GM21526 (cell line): ENCODE measurements at regions not wholly inside any gene's neighbourhood (a gene's known extent, or its start where the extent isn't known, plus 50 kb on each side); places are given as distances from the start of the nearest gene placed in this dataset.
"Not testable (repeated sequence)": the region's sequence is repeated elsewhere in the genome, so short reads cannot be mapped to it uniquely, and the experiment has no call there.

Source experiments
- ATAC-seq: cut with Tn5 transposase; IDR thresholded peaks from one replicate; pipeline ENCODE4 v1.9.1; 2021; ENCODE audit warnings: moderate library complexity; ENCODE audit not compliant: unreplicated experiment, low FRiP score

DNA sequence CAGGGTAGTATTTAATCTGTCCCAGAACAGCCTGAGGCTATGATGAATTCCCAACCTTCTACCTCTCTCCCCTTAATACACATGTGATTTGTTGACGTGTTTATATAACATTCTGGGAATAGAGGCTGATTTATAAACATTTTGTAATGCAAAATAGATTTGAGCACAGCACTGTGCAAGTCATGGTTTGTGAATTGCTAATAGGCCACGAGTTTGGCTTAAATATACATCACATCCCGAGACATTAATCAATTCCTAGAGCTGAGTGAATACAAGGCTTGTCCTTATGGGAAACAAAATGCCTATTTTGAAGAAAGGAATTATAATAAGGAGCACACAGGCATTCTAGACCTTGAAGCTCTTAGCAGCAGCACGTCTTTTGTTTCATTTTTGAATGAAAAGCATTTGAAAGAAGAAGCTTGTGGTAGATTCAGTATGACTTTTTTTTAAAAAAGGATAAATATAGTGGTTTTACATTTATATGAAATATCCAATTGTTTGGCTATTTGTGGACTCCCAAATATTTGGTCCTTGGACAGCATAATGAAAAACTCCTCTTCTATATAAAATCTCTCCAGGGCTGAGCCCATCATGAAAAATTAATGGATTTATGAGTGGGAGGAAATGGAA is 116.4 kb downstream of the SLC17A6 start:
- no peak for ATAC-seq

DNA sequence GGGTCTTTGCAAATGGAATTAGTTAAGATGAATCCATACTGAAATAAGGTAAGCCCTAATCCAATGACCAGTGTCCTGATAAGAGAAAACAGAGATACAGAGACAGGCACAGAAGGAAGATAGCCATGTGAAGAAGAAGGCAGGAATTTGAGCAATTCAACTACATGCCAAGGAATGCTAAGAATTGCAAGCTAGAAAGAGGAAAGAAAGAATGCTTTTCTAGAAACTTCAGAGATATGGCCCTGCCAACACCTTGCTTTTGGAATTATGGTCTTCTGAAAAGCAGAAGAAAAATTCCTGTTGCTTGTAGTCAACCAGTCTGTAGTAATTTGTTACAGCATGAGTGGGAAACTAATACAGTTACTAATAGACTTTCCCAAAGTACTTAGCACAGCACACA is 111.3 kb downstream of the SLC17A6 start:
- no peak for ATAC-seq

DNA sequence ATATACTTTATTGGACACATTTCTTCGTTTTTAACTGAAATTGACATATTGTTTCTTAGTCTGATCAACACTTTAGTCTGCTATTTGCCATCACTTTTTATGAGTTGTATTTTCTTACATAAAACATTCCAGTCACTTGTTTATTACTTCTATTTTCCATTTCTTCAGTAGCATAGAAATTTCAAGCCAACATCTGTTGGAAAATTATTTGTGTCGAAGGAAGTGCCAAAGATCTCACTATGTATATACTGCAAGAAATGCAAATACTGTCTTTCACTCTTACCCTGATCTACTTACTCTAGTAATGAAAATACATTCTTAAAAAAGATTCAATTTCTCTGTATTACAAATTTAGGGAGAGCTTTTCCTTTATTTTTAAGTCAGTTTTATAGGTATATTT is 105.9 kb downstream of the SLC17A6 start:
- ATAC-seq, result no peak

DNA sequence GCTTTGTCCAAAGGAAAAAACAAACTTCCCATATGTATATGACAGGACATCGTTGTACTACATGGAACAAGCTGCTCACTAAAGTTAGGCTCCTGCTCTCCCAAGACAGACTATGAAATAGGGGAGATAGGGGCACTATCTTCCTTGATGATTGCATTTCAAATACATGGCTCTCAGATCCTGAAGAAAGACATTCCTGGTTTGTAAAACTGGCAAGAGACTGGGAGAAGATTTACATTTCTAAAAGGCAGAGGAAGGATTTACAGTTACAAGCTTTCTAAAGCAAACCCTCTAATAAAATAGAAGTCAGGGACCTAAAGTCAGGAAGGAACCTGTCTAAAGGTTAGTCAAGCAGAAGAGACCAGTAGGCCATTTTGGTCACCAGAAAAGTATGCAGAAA is 103.7 kb downstream of the SLC17A6 start:
- ATAC-seq, result no peak

DNA sequence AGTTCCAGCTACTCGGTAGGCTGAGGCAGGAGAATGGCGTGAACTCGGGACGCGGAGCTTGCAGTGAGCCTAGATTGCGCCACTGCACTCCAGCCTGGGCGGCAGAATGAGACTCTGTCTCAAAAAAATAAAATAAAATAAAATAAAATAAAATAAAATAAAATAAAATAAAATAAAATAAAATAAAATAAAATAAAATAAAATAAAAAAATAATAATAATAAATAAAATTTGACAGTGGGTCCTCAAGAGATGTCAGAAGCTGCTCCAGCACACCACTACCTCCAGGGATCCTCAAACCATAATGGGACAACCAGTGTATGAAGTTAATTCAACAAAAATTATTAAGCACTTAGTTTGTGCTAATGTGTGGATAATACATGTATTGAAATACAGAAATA is 97.4 kb downstream of the SLC17A6 start:
- not testable (repeated sequence) for ATAC-seq

DNA sequence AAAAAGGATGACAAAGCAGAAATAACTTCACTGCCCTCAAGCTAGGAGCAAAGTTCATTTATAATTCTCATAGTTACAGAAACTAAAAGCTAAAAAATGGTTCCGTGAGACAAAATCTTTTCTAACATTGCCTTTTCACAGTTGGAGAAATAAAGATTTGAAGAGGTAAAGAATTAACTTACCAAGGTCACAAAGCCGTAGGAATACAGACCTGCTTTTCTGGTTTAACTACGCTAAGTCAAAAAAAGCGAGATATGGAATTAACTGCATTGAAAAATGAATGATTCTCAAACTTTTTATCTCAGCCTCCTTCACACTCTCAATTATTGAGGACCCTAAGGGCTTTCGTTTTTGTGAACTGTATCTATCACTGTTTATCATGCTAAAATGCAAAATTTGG is 95.3 kb downstream of the SLC17A6 start:
- ATAC-seq, result no peak

DNA sequence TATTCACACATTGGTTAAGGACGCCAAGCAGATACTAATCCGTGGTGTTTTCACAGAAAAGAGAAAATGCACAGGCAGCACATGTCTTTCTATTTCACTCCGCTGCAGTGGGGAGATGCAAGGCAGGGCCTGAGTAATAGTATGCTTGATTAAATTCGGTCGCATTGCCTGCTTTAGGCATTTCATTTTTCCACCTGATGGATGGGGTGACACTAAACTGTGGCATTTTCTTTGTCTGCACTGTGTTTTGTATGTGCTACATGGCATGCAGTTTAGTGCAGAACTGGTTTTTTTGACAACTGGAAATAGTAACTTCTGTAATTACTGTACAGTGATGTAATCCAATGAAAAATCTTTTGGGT is 94.9 kb downstream of the SLC17A6 start:
- ATAC-seq, result no peak

DNA sequence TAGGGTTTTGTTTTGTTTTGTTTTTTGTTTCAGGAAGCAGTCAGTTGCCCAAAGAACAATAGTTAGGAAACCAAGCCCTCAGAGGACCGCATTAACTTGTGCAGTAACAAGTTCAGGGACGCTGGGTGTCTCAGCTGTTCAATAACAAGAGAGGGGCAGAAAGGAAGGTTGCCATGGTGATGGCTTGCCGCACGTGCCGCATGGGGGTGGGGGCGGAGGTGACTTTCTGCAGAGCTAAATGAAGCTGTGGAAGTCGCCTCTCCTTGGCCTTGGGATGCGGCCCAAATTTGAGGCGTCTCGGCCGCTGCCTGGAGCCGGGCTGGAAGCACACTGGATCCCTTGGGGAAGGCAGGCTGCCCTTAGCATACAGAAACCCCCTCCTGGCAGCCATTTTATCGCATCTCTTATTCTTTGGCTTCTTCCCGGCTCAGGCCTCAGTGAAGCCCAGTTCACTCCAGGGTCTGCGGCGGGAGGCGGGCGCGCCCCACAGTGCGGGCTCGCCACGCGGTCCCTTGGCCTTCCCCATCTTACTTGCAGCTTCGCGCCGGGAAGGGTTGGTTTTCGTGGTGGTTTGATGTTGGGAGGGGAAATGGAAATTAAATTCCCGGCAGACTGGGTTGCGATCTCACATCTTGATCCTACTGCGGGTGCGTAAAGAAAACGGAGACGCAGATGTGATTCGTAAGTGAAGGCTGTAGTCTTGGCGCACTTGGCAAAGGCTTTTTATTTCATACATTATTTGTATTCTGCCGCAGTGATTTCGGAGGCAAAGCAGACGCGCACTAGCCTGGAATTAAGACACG is 94.3 kb downstream of the SLC17A6 start:
- no peak for ATAC-seq

DNA sequence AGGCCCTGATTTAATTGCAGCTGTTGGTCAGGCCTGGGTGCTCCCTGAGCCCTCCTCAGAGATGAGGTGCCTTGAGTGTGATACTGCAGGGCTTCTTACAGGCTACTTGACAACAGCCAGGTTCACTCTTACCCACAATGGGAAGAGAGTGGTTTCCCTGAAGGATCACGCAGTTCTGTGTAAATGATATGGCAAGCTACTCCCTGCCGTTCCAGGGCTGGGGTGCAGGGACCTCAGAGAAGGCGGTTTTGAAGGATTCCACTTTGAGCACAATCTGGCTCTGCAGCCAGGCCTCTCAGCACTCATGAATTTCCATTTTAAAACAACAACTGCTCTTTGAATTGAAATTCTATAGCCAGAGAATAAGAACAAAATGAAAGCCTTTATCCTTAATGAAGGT is 92.9 kb downstream of the SLC17A6 start:
- ATAC-seq, result no peak

DNA sequence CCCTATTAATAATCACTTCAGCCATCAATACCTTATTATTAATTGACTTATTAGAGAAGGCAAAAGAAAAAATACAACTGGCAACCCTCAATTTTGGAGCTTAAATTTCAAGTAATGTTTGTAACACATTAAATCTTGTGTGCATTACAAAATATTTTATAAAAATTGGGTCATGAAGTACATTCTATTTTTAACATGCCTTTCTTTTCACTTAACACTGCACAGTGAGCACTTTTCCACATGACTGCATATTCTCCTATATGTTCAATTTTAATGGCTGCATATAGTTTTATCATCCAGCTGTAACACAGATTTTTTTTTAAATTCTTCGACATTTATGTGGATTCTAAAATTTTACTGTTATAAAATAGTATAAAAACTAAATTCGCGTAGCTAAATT is 92.5 kb downstream of the SLC17A6 start:
- ATAC-seq, result no peak

DNA sequence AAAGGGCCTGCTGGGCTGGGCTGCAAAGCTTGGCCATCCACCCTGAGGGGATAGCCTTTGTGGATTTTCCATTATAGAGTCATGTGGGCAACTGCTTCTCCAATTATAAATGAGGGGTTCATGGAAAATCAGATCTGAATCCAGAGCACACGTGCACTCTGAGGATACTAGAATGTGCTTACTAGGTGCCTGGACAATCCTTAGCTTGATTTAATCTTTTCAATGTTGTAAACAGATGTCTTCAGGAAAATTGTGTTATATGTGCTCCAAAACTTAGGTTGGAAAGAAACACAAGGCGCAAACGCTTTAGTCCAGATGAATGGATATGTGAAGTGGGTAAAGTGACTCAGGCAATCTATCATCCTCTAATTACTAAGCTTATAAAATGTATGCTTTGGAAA is 92.0 kb downstream of the SLC17A6 start:
- no peak for ATAC-seq
